PC-3 (cell line): ENCODE measurements at regions not wholly inside any gene's neighbourhood (a gene's known extent, or its start where the extent isn't known, plus 50 kb on each side); places are given as distances from the start of the nearest gene placed in this dataset.

Experiments used
- ATAC-seq: fragments of 200-7000 bp; cut with Tn5 transposase; 2 replicates; pipeline ENCODE4 v1.9.1; 2020; ENCODE audit warnings: mild to moderate bottlenecking, moderate library complexity
- BruUV-seq: library from RNA; stranded (reverse); fragments of 400-500 nt; replicated peaks from 2 replicates; lab custom pipeline; 2021; lab: Mats Ljungman, UMichigan
- CTCF ChIA-PET: fragments of 300-600 bp; sonication (Branson Sonifier 250); formaldehyde crosslinking; loops from one replicate; lab custom pipeline; 2022; ENCODE audit warnings: antibody characterized with exemption; lab: Charles Lee
- POLR2A ChIA-PET: fragments of 300-600 bp; sonication (Branson Sonifier 250); formaldehyde crosslinking; loops from one replicate; lab custom pipeline; 2022; ENCODE audit warnings: antibody characterized with exemption; ENCODE audit not compliant: unreplicated experiment; lab: Charles Lee
- DNase-seq: peaks from one replicate; pipeline ENCODE4 v3.0.0-alpha.2; 2015
- H2AFZ ChIP-seq: fragments of 300-600 bp; sonication (generic); 2 replicates; pipeline ENCODE4 v1.6.0; 2016; ENCODE audit warnings: antibody characterized with exemption, low read length
- H3F3A ChIP-seq: fragments of 300-600 bp; sonication (generic); one replicate; pipeline ENCODE4 v1.6.0; 2017; ENCODE audit warnings: antibody characterized with exemption, low read length, control low read depth, mild to moderate bottlenecking; ENCODE audit not compliant: unreplicated experiment
- H3K27ac ChIP-seq: fragments of 300-600 bp; sonication (generic); 2 replicates; pipeline ENCODE4 v1.5.1; 2016; ENCODE audit warnings: mild to moderate bottlenecking, low read length
- H3K27me3 ChIP-seq: fragments of 300-600 bp; sonication (generic); 2 replicates; pipeline ENCODE4 v1.6.1; 2016; ENCODE audit warnings: low read length, mixed read lengths
- H3K36me3 ChIP-seq: fragments of 300-600 bp; sonication (generic); 2 replicates; pipeline ENCODE4 v1.6.1; 2016; ENCODE audit warnings: low read depth, mixed run types, low read length, mixed read lengths
- H3K4me1 ChIP-seq: fragments of 300-600 bp; sonication (generic); 2 replicates; pipeline ENCODE4 v1.5.1; 2016; ENCODE audit warnings: low read length; ENCODE audit not compliant: insufficient read depth
- H3K4me2 ChIP-seq: fragments of 300-600 bp; sonication (generic); 2 replicates; pipeline ENCODE4 v1.6.0; 2016; ENCODE audit warnings: low read length
- H3K4me3 ChIP-seq: fragments of 300-600 bp; sonication (generic); 2 replicates; pipeline ENCODE4 v1.5.1; 2016; ENCODE audit warnings: mild to moderate bottlenecking, low read length, mixed read lengths
- H3K79me2 ChIP-seq: fragments of 300-600 bp; sonication (generic); 2 replicates; pipeline ENCODE4 v1.6.1; 2017; ENCODE audit warnings: low read length, mixed read lengths
- H3K9ac ChIP-seq: fragments of 300-600 bp; sonication (generic); 2 replicates; pipeline ENCODE4 v1.6.0; 2016; ENCODE audit warnings: mild to moderate bottlenecking, low read length
- H3K9me2 ChIP-seq: fragments of 300-600 bp; sonication (generic); replicated peaks from 2 replicates; pipeline ENCODE4 v1.6.1; 2016; ENCODE audit warnings: mixed run types, low read length, mixed read lengths
- H3K9me3 ChIP-seq: fragments of 300-600 bp; sonication (generic); 2 replicates; pipeline ENCODE4 v1.6.1; 2016; ENCODE audit warnings: low read length, mixed read lengths
- H4K20me1 ChIP-seq: fragments of 300-600 bp; sonication (generic); 2 replicates; pipeline ENCODE4 v1.6.1; 2016; ENCODE audit warnings: low read length, mixed read lengths
- EZH2 ChIP-seq: fragments of 300-600 bp; sonication (generic); IDR thresholded peaks from one replicate; pipeline ENCODE4 v1.6.1; 2017; ENCODE audit warnings: antibody characterized with exemption, mild to moderate bottlenecking, low read length; ENCODE audit not compliant: unreplicated experiment
- EZH2phosphoT487 ChIP-seq: fragments of 300-600 bp; sonication (generic); IDR thresholded peaks from 2 replicates; pipeline ENCODE4 v1.6.1; 2018; ENCODE audit warnings: mild to moderate bottlenecking, antibody characterized with exemption, low read length, borderline replicate concordance
- intact Hi-C: fragments of 100-400 bp; cut with micrococcal nuclease; formaldehyde crosslinking; loops from 2 replicates; pipeline ENCODE4 v1.9.0; 2023
- TF ChIP-seq, protein P1 (sequence below): fragments of 300-600 bp; sonication (generic); conservative IDR thresholded peaks from 2 replicates; pipeline ENCODE4 v1.5.1; 2017; ENCODE audit warnings: antibody characterized with exemption, low read depth, mild to moderate bottlenecking, low read length

DNA sequence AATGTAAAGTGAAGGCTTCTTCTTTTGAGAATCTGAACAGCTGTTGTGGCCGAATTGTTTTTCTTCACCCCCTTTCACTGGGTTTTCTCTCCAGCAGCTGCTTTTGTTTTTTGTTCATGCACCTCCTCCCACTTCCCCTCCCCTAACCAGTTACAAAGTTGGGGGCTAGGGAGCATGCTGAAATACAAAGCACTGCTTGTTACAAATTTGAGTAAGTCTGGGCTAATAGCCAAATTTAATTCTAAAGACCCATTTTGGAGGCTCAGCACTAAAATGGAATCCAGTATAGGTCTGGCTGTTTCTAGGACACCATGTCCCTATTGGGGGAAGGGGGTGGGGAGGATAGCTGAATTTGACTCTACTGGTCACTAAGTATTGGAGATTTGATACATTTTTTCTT is 89.2 kb upstream of the GPM6B start:
- Histone ChIP-seq H3K79me2 (no peaks in the 10 kb centered on the region), H3K9ac (no peak overlapping the region), H3K4me1 (no peaks in the 10 kb centered on the region), H3K4me3 (no peak overlapping the region), H3K9me2 (no peaks in the 10 kb centered on the region), H2AFZ (no peak overlapping the region), H3K27ac (no peak overlapping the region), H3K27me3 (no peaks in the 10 kb centered on the region), H3F3A (no peaks in the 10 kb centered on the region), H4K20me1 (no peaks in the 10 kb centered on the region), H3K9me3 (no peaks in the 10 kb centered on the region), H3K36me3 (no peaks in the 10 kb centered on the region), H3K4me2 (no peak overlapping the region)
- intact Hi-C loops: no loop called here
- BruUV-seq: no TSS peak
- no peak for ATAC-seq
- no peak for DNase-seq
- ChIA-PET POLR2A (no interaction called here), CTCF (no interaction called here)
- TF ChIP-seq EZH2: no peak
- TF ChIP-seq, protein P1, sequence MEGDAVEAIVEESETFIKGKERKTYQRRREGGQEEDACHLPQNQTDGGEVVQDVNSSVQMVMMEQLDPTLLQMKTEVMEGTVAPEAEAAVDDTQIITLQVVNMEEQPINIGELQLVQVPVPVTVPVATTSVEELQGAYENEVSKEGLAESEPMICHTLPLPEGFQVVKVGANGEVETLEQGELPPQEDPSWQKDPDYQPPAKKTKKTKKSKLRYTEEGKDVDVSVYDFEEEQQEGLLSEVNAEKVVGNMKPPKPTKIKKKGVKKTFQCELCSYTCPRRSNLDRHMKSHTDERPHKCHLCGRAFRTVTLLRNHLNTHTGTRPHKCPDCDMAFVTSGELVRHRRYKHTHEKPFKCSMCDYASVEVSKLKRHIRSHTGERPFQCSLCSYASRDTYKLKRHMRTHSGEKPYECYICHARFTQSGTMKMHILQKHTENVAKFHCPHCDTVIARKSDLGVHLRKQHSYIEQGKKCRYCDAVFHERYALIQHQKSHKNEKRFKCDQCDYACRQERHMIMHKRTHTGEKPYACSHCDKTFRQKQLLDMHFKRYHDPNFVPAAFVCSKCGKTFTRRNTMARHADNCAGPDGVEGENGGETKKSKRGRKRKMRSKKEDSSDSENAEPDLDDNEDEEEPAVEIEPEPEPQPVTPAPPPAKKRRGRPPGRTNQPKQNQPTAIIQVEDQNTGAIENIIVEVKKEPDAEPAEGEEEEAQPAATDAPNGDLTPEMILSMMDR: no peak
- no peak for TF ChIP-seq EZH2phosphoT487

DNA sequence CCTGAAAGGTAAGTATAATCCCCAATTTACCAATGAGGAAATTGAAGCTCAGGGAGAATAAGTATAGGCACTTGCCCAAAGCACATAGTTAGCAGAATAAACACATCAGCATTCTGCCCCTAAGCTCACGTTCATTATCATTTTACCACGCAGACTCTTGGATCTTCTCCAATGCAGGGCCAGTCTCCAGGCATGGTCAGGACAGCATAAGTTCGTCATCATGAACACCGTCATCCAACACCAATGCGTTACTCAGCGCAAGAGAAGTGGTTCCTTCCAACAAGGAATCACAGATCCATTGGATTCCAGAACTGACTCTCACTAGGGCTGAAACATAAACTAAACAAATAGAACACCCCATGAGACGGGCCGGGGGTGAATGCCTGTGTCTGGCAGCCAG is 86.5 kb upstream of the GPM6B start:
- Histone ChIP-seq H2AFZ (no peak overlapping the region), H3K4me3 (no peak overlapping the region), H3F3A (no peaks in the 10 kb centered on the region), H3K9me3 (no peaks in the 10 kb centered on the region), H3K27me3 (no peaks in the 10 kb centered on the region), H3K27ac (no peak overlapping the region), H3K4me2 (no peak overlapping the region), H3K4me1 (peaks cover 18% of the 10 kb centered on the region), H3K36me3 (no peaks in the 10 kb centered on the region), H4K20me1 (no peaks in the 10 kb centered on the region), H3K79me2 (no peaks in the 10 kb centered on the region), H3K9ac (no peak overlapping the region), H3K9me2 (no peaks in the 10 kb centered on the region)
- BruUV-seq: no TSS peak
- ATAC-seq: no peak
- ChIA-PET CTCF (no interaction called here), POLR2A (no interaction called here)
- intact Hi-C loops: no loop called here
- DNase-seq: no peak
- TF ChIP-seq EZH2 (no peak), EZH2phosphoT487 (no peak)
- TF ChIP-seq, protein P1: no peak

DNA sequence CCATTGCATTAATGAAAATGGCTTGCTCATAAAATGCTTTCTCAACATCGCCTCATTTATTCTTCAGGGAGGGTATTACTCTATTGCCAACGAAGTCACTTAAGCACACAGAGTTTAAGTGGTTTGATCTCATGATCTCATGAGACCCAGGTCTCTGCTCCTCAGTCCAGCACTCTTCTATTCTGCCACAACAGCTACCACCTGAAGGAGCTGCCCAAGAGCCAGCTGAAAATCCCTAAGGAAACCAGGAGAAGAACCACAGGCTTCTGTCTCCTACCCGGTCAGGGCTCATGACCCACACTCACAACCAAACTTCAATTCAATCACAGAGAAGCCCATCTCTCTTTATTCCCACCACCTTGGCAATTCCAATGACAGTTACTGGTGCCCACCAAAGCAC is 85.5 kb upstream of the GPM6B start:
- no peaks in the 10 kb centered on the region for H3K9me2 ChIP-seq
- no peaks in the 10 kb centered on the region for H3K36me3 ChIP-seq
- H3K27ac ChIP-seq: no peak overlapping the region
- no peak overlapping the region for H2AFZ ChIP-seq
- POLR2A ChIA-PET: no interaction called here
- BruUV-seq: no TSS peak
- H4K20me1 ChIP-seq: no peaks in the 10 kb centered on the region
- H3F3A ChIP-seq: no peaks in the 10 kb centered on the region
- no peak overlapping the region for H3K9ac ChIP-seq
- DNase-seq (no peak), ATAC-seq (no peak)
- intact Hi-C loops: no loop called here
- TF ChIP-seq, protein P1: no peak
- TF ChIP-seq EZH2 (no peak), EZH2phosphoT487 (no peak)
- H3K9me3 ChIP-seq: no peaks in the 10 kb centered on the region
- no peaks in the 10 kb centered on the region for H3K79me2 ChIP-seq
- no peaks in the 10 kb centered on the region for H3K27me3 ChIP-seq
- H3K4me1 ChIP-seq: peaks cover 24% of the 10 kb centered on the region
- H3K4me2 ChIP-seq: no peak overlapping the region
- H3K4me3 ChIP-seq: no peak overlapping the region
- CTCF ChIA-PET: no interaction called here
